HL-60 (cell line): ENCODE measurements at regions not wholly inside any gene's neighbourhood (a gene's known extent, or its start where the extent isn't known, plus 50 kb on each side); places are given as distances from the start of the nearest gene placed in this dataset.

Experiments
- DNase-seq, 2 experiments: peaks; one replicate each; pipeline ENCODE4 v3.0.0-alpha.2; 2010 to 2020; ENCODE audit warnings: low read depth in 1 of 2, low spot score in 1 of 2
- H3K27ac ChIP-seq: fragments of 250-450 bp; sonication (Bioruptor Pico); replicated peaks from 2 replicates; pipeline ENCODE4 v1.5.1; 2020; ENCODE audit warnings: mild to moderate bottlenecking, moderate library complexity
- H3K27me3 ChIP-seq: fragments of 250-450 bp; sonication (Bioruptor Pico); 2 replicates; pipeline ENCODE4 v1.5.1; 2021; ENCODE audit warnings: mild to moderate bottlenecking, moderate library complexity; ENCODE audit not compliant: insufficient read depth, poor library complexity, severe bottlenecking
- H3K4me3 ChIP-seq: replicated peaks from 2 replicates; pipeline ENCODE4 v1.5.1; 2011; ENCODE audit warnings: mild to moderate bottlenecking, control low read depth, low read length; ENCODE audit not compliant: insufficient read depth
- GABPA ChIP-seq: IDR thresholded peaks from 2 replicates; pipeline ENCODE4 v1.6.1; 2012; ENCODE audit warnings: low read depth
- POLR2AphosphoS5 ChIP-seq: IDR thresholded peaks from 2 replicates; pipeline ENCODE4 v1.6.1; 2012; ENCODE audit warnings: low read depth
- SPI1 ChIP-seq: IDR thresholded peaks from 2 replicates; pipeline ENCODE4 v1.6.1; 2012; ENCODE audit warnings: low read depth, mild to moderate bottlenecking, borderline replicate concordance
- TF ChIP-seq, protein P1 (sequence below): IDR thresholded peaks from 2 replicates; pipeline ENCODE4 v1.6.1; 2012; ENCODE audit warnings: low read depth; ENCODE audit not compliant: insufficient replicate concordance
- TF ChIP-seq, protein P2 (sequence below): IDR thresholded peaks from one replicate; pipeline ENCODE4 v1.5.1; 2011; ENCODE audit warnings: low read length, control low read depth, inconsistent platforms; ENCODE audit not compliant: insufficient read depth

DNA sequence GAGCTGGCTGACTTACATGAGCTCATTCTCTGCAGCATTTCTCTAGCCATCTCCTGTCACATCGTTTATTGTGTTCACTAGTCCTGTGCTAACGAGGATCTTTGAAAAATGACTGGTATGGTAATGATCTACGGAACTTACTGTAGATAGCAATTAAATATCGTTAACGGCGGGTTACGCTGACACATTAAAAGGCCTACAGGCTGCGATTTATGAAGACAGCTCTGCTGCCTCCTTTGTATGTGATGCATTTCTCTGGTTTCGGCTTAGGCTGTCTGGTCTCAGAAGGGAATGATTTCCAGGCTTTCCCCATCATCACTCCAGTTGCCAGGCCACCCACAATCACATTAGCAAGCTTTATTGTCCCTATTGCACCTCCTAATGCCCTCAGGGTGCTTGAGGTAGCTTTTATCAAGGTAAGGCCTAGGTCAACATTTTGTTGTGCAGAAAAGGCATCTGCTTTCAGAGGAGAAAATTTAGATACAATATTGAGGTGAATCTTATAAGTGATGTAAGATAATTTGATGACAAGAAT is 284.4 kb downstream of the SOX11 start:
- TF ChIP-seq SPI1 (no peak), POLR2AphosphoS5 (no peak), GABPA (no peak)
- TF ChIP-seq, protein P1, sequence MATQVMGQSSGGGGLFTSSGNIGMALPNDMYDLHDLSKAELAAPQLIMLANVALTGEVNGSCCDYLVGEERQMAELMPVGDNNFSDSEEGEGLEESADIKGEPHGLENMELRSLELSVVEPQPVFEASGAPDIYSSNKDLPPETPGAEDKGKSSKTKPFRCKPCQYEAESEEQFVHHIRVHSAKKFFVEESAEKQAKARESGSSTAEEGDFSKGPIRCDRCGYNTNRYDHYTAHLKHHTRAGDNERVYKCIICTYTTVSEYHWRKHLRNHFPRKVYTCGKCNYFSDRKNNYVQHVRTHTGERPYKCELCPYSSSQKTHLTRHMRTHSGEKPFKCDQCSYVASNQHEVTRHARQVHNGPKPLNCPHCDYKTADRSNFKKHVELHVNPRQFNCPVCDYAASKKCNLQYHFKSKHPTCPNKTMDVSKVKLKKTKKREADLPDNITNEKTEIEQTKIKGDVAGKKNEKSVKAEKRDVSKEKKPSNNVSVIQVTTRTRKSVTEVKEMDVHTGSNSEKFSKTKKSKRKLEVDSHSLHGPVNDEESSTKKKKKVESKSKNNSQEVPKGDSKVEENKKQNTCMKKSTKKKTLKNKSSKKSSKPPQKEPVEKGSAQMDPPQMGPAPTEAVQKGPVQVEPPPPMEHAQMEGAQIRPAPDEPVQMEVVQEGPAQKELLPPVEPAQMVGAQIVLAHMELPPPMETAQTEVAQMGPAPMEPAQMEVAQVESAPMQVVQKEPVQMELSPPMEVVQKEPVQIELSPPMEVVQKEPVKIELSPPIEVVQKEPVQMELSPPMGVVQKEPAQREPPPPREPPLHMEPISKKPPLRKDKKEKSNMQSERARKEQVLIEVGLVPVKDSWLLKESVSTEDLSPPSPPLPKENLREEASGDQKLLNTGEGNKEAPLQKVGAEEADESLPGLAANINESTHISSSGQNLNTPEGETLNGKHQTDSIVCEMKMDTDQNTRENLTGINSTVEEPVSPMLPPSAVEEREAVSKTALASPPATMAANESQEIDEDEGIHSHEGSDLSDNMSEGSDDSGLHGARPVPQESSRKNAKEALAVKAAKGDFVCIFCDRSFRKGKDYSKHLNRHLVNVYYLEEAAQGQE = no peak
- TF ChIP-seq, protein P2, sequence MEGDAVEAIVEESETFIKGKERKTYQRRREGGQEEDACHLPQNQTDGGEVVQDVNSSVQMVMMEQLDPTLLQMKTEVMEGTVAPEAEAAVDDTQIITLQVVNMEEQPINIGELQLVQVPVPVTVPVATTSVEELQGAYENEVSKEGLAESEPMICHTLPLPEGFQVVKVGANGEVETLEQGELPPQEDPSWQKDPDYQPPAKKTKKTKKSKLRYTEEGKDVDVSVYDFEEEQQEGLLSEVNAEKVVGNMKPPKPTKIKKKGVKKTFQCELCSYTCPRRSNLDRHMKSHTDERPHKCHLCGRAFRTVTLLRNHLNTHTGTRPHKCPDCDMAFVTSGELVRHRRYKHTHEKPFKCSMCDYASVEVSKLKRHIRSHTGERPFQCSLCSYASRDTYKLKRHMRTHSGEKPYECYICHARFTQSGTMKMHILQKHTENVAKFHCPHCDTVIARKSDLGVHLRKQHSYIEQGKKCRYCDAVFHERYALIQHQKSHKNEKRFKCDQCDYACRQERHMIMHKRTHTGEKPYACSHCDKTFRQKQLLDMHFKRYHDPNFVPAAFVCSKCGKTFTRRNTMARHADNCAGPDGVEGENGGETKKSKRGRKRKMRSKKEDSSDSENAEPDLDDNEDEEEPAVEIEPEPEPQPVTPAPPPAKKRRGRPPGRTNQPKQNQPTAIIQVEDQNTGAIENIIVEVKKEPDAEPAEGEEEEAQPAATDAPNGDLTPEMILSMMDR = no peak
- DNase-seq = no peak
- peaks cover 7% of the 10 kb centered on the region for H3K27me3 ChIP-seq
- no peak overlapping the region for H3K4me3 ChIP-seq
- no peak overlapping the region for H3K27ac ChIP-seq

GRCh38 chr2:5977477-5977876 is 285.3 kb downstream of the SOX11 start:
- TF ChIP-seq, protein P2 = no peak
- no peak for TF ChIP-seq SPI1
- no peak for TF ChIP-seq POLR2AphosphoS5
- TF ChIP-seq, protein P1 = no peak
- no peak for TF ChIP-seq GABPA
- no peak for DNase-seq
- peaks cover 9% of the 10 kb centered on the region for H3K27me3 ChIP-seq
- no peak overlapping the region for H3K27ac ChIP-seq
- H3K4me3 ChIP-seq = no peak overlapping the region

DNA sequence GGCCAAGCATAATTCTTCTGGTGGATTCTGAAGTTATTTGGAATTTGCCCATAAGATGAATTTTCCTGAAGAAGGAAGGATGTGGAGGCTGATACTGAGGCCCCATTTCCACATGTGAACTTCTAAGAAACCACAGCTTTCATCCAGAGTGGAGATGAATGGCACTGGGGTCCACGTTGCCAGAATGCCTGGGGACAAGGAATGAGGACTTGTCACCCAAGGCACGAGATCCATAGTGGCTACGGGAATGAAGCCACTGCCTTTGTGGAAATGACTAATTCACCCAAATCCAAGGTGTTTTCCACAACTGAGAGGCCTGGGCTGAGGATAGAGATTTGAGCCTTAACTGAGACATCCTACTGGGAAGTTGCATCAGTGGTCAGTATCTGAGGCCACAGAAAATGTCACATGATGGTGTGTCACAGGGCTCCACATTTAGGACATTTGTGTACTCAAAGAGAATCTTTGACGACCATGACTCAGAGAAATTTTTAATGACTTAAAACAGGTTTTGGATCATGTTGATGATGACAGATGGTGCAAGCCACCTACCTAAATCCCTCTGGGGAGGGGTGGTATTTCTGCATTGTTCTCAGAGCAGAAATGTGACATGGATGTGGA is 286.1 kb downstream of the SOX11 start:
- Histone ChIP-seq H3K4me3 (no peak overlapping the region), H3K27me3 (peaks cover 9% of the 10 kb centered on the region), H3K27ac (no peak overlapping the region)
- DNase-seq = no peak
- TF ChIP-seq SPI1 (no peak), POLR2AphosphoS5 (no peak), GABPA (no peak)
- TF ChIP-seq, protein P2 = no peak
- TF ChIP-seq, protein P1 = no peak
